ENCODE measurements at regions not wholly inside any gene's neighbourhood (a gene's known extent, or its start where the extent isn't known, plus 50 kb on each side); places are given as distances from the start of the nearest gene placed in this dataset.

DNA sequence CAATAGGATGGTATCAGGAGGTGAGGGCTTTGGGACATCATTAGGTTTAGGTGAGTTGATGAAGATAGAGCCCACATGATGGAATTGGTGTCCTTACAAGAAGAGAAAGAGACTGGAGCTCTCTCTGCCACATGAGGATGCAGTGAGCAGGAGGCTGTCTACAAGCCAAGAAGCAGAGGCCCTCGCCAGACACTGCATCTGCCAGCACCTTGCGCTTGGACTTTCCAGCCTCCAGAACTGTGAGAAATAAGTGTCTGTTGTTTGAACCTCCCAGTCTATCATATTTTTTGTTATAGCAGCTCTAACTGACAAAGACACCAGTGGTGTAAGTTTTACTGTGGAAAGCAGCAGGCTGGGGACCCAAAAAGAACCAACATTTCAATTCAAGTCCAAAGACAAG, 571.1 kb upstream of the ID2 start:
- TF ChIP-seq FOXP2 (optimal IDR thresholded peaks at IDR 0.05; ENCODE audit: borderline replicate concordance, extremely low read depth, extremely low read length, insufficient read depth): no peak
- no peak for TF ChIP-seq TAF1 (IDR thresholded peaks at IDR 0.05; ENCODE audit: borderline replicate concordance, insufficient read depth, low read length)
- TF ChIP-seq SIN3A (IDR thresholded peaks at IDR 0.05; ENCODE audit: borderline replicate concordance, insufficient read depth, low read length): no peak
- no peak for TF ChIP-seq REST (IDR thresholded peaks at IDR 0.05; ENCODE audit: insufficient read depth in 1 of 2, low read depth in 2 of 2, low read length in 2 of 2)
- TF ChIP-seq POLR2AphosphoS5 (IDR thresholded peaks at IDR 0.05; ENCODE audit: low read depth, low read length): no peak

- no peak for TF ChIP-seq SIN3A (IDR thresholded peaks at IDR 0.05; ENCODE audit: borderline replicate concordance, insufficient read depth, low read length)
- TF ChIP-seq FOXP2 (optimal IDR thresholded peaks at IDR 0.05; ENCODE audit: borderline replicate concordance, extremely low read depth, extremely low read length, insufficient read depth): no peak
- TF ChIP-seq REST (IDR thresholded peaks at IDR 0.05; ENCODE audit: insufficient read depth in 1 of 2, low read depth in 2 of 2, low read length in 2 of 2): no peak
- TF ChIP-seq TAF1 (IDR thresholded peaks at IDR 0.05; ENCODE audit: borderline replicate concordance, insufficient read depth, low read length): no peak
- no peak for TF ChIP-seq POLR2AphosphoS5 (IDR thresholded peaks at IDR 0.05; ENCODE audit: low read depth, low read length)
These were observed 570.7 kb upstream of the ID2 start for GRCh38 chr2:8111193-8111592.

- no peak for TF ChIP-seq SIN3A (IDR thresholded peaks at IDR 0.05; ENCODE audit: borderline replicate concordance, insufficient read depth, low read length)
- no peak for TF ChIP-seq POLR2AphosphoS5 (IDR thresholded peaks at IDR 0.05; ENCODE audit: low read depth, low read length)
- TF ChIP-seq TAF1 (IDR thresholded peaks at IDR 0.05; ENCODE audit: borderline replicate concordance, insufficient read depth, low read length): no peak
- TF ChIP-seq FOXP2 (optimal IDR thresholded peaks at IDR 0.05; ENCODE audit: borderline replicate concordance, extremely low read depth, extremely low read length, insufficient read depth): no peak
- TF ChIP-seq REST (IDR thresholded peaks at IDR 0.05; ENCODE audit: insufficient read depth in 1 of 2, low read depth in 2 of 2, low read length in 2 of 2): no peak
These were observed 566.4 kb upstream of the ID2 start for GRCh38 chr2:8115456-8115855.

- no peak for TF ChIP-seq TAF1 (IDR thresholded peaks at IDR 0.05; ENCODE audit: borderline replicate concordance, insufficient read depth, low read length)
These were observed 565.9 kb upstream of the ID2 start for GRCh38 chr2:8115966-8116365.

- no peak for TF ChIP-seq SIN3A (IDR thresholded peaks at IDR 0.05; ENCODE audit: borderline replicate concordance, insufficient read depth, low read length)
- TF ChIP-seq REST (IDR thresholded peaks at IDR 0.05; ENCODE audit: insufficient read depth in 1 of 2, low read depth in 2 of 2, low read length in 2 of 2): no peak
- TF ChIP-seq FOXP2 (optimal IDR thresholded peaks at IDR 0.05; ENCODE audit: borderline replicate concordance, extremely low read depth, extremely low read length, insufficient read depth): no peak
- no peak for TF ChIP-seq POLR2AphosphoS5 (IDR thresholded peaks at IDR 0.05; ENCODE audit: low read depth, low read length)
- TF ChIP-seq TAF1 (IDR thresholded peaks at IDR 0.05; ENCODE audit: borderline replicate concordance, insufficient read depth, low read length): no peak
These were observed 565.2 kb upstream of the ID2 start for GRCh38 chr2:8116661-8117060.
